Lung (tissue), 11 donors: ENCODE measurements at regions not wholly inside any gene's neighbourhood (a gene's known extent, or its start where the extent isn't known, plus 50 kb on each side); places are given as distances from the start of the nearest gene placed in this dataset.

Experiments used
- ATAC-seq: fragments of 200-7000 bp; cut with Tn5 transposase; one replicate; pipeline ENCODE4 v1.9.1; 2020; ENCODE audit warnings: moderate number of reproducible peaks; ENCODE audit not compliant: insufficient read depth, low FRiP score
- DNase-seq, 3 donors: peaks; one replicate each; pipeline ENCODE4 v3.0.0-alpha.2; 2013 to 2017
- H3K27ac ChIP-seq, 2 donors: one replicate each; pipeline ENCODE4 v1.5.1; 2013; ENCODE audit warnings: mild to moderate bottlenecking in 2 of 2, moderate library complexity in 2 of 2, control low read depth in 1 of 2, inconsistent platforms in 1 of 2, low read depth in 1 of 2, low read length in 1 of 2
- H3K27me3 ChIP-seq, 3 donors: one replicate each; pipeline ENCODE4 v1.5.1; 2013; ENCODE audit warnings: low read length in 2 of 3; ENCODE audit not compliant: control insufficient read depth in 3 of 3, insufficient read depth in 3 of 3
- H3K36me3 ChIP-seq, 4 donors: one replicate each; pipeline ENCODE4 v1.5.1; 2013; ENCODE audit warnings: low read length in 4 of 4, mild to moderate bottlenecking in 1 of 4, moderate library complexity in 1 of 4; ENCODE audit not compliant: control insufficient read depth in 4 of 4, insufficient read depth in 4 of 4
- H3K4me1 ChIP-seq, 5 donors: one replicate each; pipeline ENCODE4 v1.5.1; 2013; ENCODE audit warnings: low read length in 5 of 5, mild to moderate bottlenecking in 2 of 5, moderate library complexity in 1 of 5; ENCODE audit not compliant: control insufficient read depth in 5 of 5, insufficient read depth in 5 of 5
- H3K4me3 ChIP-seq: one replicate; pipeline ENCODE4 v1.5.1; 2013; ENCODE audit warnings: mild to moderate bottlenecking, control low read depth, moderate library complexity
- H3K9ac ChIP-seq, 2 donors: one replicate each; pipeline ENCODE4 v1.5.1; 2013; ENCODE audit warnings: low read length in 2 of 2, control low read depth in 1 of 2; ENCODE audit not compliant: insufficient read depth in 1 of 2
- H3K9me3 ChIP-seq, 4 donors: one replicate each; pipeline ENCODE4 v1.5.1; 2013; ENCODE audit warnings: low read length in 3 of 4, mild to moderate bottlenecking in 1 of 4, moderate library complexity in 1 of 4; ENCODE audit not compliant: control insufficient read depth in 4 of 4, insufficient read depth in 3 of 4
- CTCF ChIP-seq: IDR thresholded peaks from 2 replicates; pipeline ENCODE4 v1.5.1; 2012; ENCODE audit warnings: mild to moderate bottlenecking; ENCODE audit errors: control extremely low read depth, extremely low read depth
- WGBS, 2 donors: extraction: QIAGEN DNeasy Blood & Tissue Kit; methylation state at CpG; one replicate each; pipeline ENCODE4 v1.1.7; 2013; 5-methylcytosine and 5-hydroxymethylcytosine counted together
- donor health status: control.
- donor health status: control.
- donor health status: Bipolar disorder and iron deficiency.
- donor health status: healthy.
- donor health status: DM: yes; HTN: yes; CAD: no.

DNA sequence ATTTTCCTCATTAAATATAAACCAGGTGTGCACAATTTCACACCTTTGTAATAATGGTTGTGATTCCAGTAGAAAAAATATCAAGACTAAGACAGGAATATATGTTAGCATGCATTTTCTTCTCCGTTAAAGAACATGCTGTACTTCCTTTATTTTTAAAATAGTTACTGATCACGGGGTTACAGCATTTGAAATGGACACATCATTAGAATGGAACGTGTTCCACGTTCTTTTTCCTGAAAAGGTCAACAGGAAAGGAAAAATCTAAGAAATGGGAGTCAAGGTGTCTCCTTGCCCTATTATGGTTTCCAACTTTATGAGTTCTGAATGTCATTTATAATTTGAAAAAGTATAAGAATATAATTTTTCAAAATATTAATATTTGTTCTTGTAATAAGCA, 1325.7 kb downstream of the SLC16A7 start:
- no peaks in the 10 kb centered on the region for H3K4me1 ChIP-seq
- ATAC-seq: no peak
- TF ChIP-seq CTCF: no peak
- H3K27me3 ChIP-seq: no peaks in the 10 kb centered on the region
- WGBS, 2 donors: 57% methylated on average over 4 of the region's 4 CpGs
- no peak overlapping the region for H3K27ac ChIP-seq
- no peak for DNase-seq
- H3K9ac ChIP-seq: no peak overlapping the region
- H3K36me3 ChIP-seq: no peaks in the 10 kb centered on the region
- no peaks in the 10 kb centered on the region for H3K9me3 ChIP-seq
- H3K4me3 ChIP-seq: no peak overlapping the region

GRCh38 chr12:60926256-60926655, 1330.4 kb downstream of the SLC16A7 start:
- WGBS, 2 donors: 52 to 65% methylated on average over 1 of the region's 1 CpG

DNA sequence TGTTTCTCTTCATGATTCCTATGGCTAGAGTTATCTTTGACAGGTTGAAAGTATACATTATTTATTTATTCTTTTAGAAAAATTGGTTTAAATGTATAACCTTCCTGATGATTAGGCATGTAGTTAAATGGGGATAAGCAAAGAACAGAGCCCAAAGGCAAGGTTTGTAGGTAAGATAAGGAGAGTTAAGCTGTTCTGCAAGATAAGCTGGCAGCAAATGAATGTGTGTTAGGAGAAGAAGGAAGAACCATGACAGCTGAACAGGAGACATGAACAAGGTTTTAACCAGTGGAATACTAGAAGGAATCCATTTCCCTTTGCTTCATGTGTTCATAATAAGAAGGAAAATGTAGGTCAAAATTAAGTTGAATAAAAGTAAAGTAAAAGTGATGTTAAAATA, 1330.1 kb upstream of the USP15 start:
- ATAC-seq: no peak
- no peak overlapping the region for H3K9ac ChIP-seq
- H3K9me3 ChIP-seq: peaks cover 0 to 4% (median under 1%) of the 10 kb centered on the region in 4 donors
- DNase-seq: no peak
- H3K27ac ChIP-seq: no peak overlapping the region
- no peak overlapping the region for H3K4me3 ChIP-seq
- no peaks in the 10 kb centered on the region for H3K36me3 ChIP-seq
- no peaks in the 10 kb centered on the region for H3K27me3 ChIP-seq
- no peak for TF ChIP-seq CTCF
- no peaks in the 10 kb centered on the region for H3K4me1 ChIP-seq

More at GRCh38 chr12:60926256-60926655, 1330.4 kb downstream of the SLC16A7 start:
- no peaks in the 10 kb centered on the region for H3K27me3 ChIP-seq
- H3K27ac ChIP-seq: no peak overlapping the region
- no peaks in the 10 kb centered on the region for H3K4me1 ChIP-seq
- no peak overlapping the region for H3K4me3 ChIP-seq
- no peaks in the 10 kb centered on the region for H3K36me3 ChIP-seq
- no peak overlapping the region for H3K9ac ChIP-seq
- no peaks in the 10 kb centered on the region for H3K9me3 ChIP-seq
- TF ChIP-seq CTCF: no peak
- ATAC-seq (no peak), DNase-seq (no peak)

- TF ChIP-seq CTCF: no peak
- H3K9ac ChIP-seq: no peak overlapping the region
- no peaks in the 10 kb centered on the region for H3K27me3 ChIP-seq
- peaks cover 2 to 8% (median 6%) of the 10 kb centered on the region in 4 donors for H3K9me3 ChIP-seq
- WGBS, 2 donors: 88 to 94% methylated on average over 8 of the region's 8 CpGs
- no peak for ATAC-seq
- no peaks in the 10 kb centered on the region for H3K36me3 ChIP-seq
- no peak overlapping the region for H3K4me3 ChIP-seq
- H3K27ac ChIP-seq: no peak overlapping the region
- no peak for DNase-seq
- no peaks in the 10 kb centered on the region for H3K4me1 ChIP-seq
Observed at GRCh38 chr12:60935981-60936761, 1324.0 kb upstream of the USP15 start.
